GM12892 (cell line): ENCODE measurements at regions not wholly inside any gene's neighbourhood (a gene's known extent, or its start where the extent isn't known, plus 50 kb on each side); places are given as distances from the start of the nearest gene placed in this dataset.

Experiments
- POLR2A ChIP-seq: IDR thresholded peaks from 2 replicates; pipeline ENCODE4 v1.6.1; 2011; ENCODE audit warnings: low read depth, low read length, control low read depth
- POLR2AphosphoS5 ChIP-seq: IDR thresholded peaks from 2 replicates; pipeline ENCODE4 v1.6.1; 2011; ENCODE audit warnings: low read depth, low read length, control low read depth
- TAF1 ChIP-seq: IDR thresholded peaks from 2 replicates; pipeline ENCODE4 v1.6.1; 2011; ENCODE audit warnings: low read depth, mild to moderate bottlenecking, control low read depth, low read length, borderline replicate concordance

DNA sequence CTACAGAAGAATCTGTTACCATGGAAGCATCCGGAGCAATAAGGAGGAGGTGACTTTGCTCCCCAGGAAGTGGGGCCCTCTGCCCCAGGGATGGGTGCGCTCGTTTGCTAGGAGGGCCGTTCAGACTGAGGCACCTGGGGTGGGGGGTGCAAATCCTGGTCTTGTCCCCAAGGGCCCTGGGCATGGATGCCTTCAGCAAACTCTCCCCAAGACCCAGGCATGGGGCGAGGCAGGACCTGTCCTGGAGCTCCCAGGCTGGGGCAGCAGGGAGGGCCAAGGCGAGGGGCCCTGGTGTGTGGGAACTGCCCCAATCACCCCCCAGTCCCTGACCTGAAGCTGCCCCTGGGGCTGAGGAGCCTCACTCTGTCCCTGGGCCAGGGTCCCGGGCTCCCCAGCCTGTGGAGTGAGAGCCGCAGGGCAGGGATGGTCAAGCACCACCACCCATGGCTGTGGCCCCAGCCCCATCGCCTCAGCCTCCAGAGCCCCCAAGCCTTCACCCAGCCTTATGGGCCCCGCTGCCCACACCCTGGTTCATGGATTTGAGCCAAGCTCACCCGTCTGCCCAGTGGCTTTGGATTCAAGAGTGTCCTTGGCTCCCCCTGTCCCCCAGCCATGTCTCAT is 240.6 kb upstream of the SGCG start:
- no peak for TF ChIP-seq POLR2A
- TF ChIP-seq POLR2AphosphoS5: no peak
- TF ChIP-seq TAF1: no peak
